Fibroblast of lung (primary cell): ENCODE measurements at regions not wholly inside any gene's neighbourhood (a gene's known extent, or its start where the extent isn't known, plus 50 kb on each side); places are given as distances from the start of the nearest gene placed in this dataset.

Source experiments
- DNase-seq, 2 donors: peaks; one replicate each; pipeline versions ENCODE4 v3.0.0 to v3.0.0-alpha.2; 2010; ENCODE audit warnings: low read depth in 2 of 2
- H2AFZ ChIP-seq: 2 replicates; pipeline ENCODE4 v1.5.1; 2012; ENCODE audit warnings: low read length, control low read depth, inconsistent platforms
- H3K27ac ChIP-seq: 2 replicates; pipeline ENCODE4 v1.5.1; 2011; ENCODE audit warnings: low read length, control low read depth; ENCODE audit not compliant: insufficient read depth
- H3K27me3 ChIP-seq: 2 replicates; pipeline ENCODE4 v1.5.1; 2011; ENCODE audit warnings: mild to moderate bottlenecking, low read length; ENCODE audit not compliant: control insufficient read depth, insufficient read depth
- H3K36me3 ChIP-seq: 2 replicates; pipeline ENCODE4 v1.5.1; 2011; ENCODE audit warnings: low read length; ENCODE audit not compliant: control insufficient read depth, insufficient read depth
- H3K4me1 ChIP-seq: 2 replicates; pipeline ENCODE4 v1.5.1; 2011; ENCODE audit warnings: low read length; ENCODE audit not compliant: control insufficient read depth, insufficient read depth; ENCODE audit errors: extremely low read depth
- H3K4me2 ChIP-seq: 2 replicates; pipeline ENCODE4 v1.5.1; 2011; ENCODE audit warnings: low read length, control low read depth; ENCODE audit not compliant: insufficient read depth; ENCODE audit errors: extremely low read depth
- H3K4me3 ChIP-seq, 4 experiments: fragments of 200-600 bp in 1 of 4; sonication (generic) in 1 of 4; replicated peaks in 1 of 4; 2 replicates each; pipeline ENCODE4 v1.5.1; 2011 to 2016; ENCODE audit warnings: low read length in 4 of 4, low read depth in 3 of 4, mild to moderate bottlenecking in 3 of 4, control low read depth in 2 of 4, inconsistent platforms in 1 of 4, mixed read lengths in 1 of 4; ENCODE audit not compliant: insufficient read depth in 1 of 4; ENCODE audit errors: control extremely low read depth in 1 of 4
- H3K79me2 ChIP-seq: 2 replicates; pipeline ENCODE4 v1.5.1; 2012; ENCODE audit warnings: mild to moderate bottlenecking, low read length, inconsistent platforms; ENCODE audit not compliant: control insufficient read depth, insufficient read depth
- H3K9ac ChIP-seq: 2 replicates; pipeline ENCODE4 v1.5.1; 2011; ENCODE audit warnings: mild to moderate bottlenecking, low read length, control low read depth; ENCODE audit not compliant: insufficient read depth
- H3K9me3 ChIP-seq: 2 replicates; pipeline ENCODE4 v1.5.1; 2012; ENCODE audit warnings: low read depth, low read length; ENCODE audit not compliant: control insufficient read depth, insufficient read depth
- H4K20me1 ChIP-seq: 2 replicates; pipeline ENCODE4 v1.5.1; 2011; ENCODE audit warnings: low read length; ENCODE audit not compliant: control insufficient read depth, insufficient read depth; ENCODE audit errors: extremely low read depth
- CTCF ChIP-seq, 2 donors: IDR thresholded peaks in 1 of 2; conservative IDR thresholded peaks in 1 of 2; 1 replicate in 1 of 2; 2 replicates in 1 of 2; pipeline ENCODE4 v1.5.1; 2011 to 2012; ENCODE audit warnings: low read length in 2 of 2, control low read depth in 1 of 2, inconsistent platforms in 1 of 2, low read depth in 1 of 2, mild to moderate bottlenecking in 1 of 2
- EZH2 ChIP-seq: IDR thresholded peaks from 2 replicates; pipeline ENCODE4 v1.5.1; 2012; ENCODE audit warnings: low read length, control low read depth, mild to moderate bottlenecking; ENCODE audit errors: missing control alignments

GRCh38 chr2:39608263-39608575, 57.5 kb upstream of the TMEM178A start:
- Histone ChIP-seq H3K27me3 (no peaks in the 10 kb centered on the region), H4K20me1 (no peaks in the 10 kb centered on the region), H3K4me1 (no peaks in the 10 kb centered on the region), H2AFZ (no peak overlapping the region), H3K27ac (no peak overlapping the region), H3K9me3 (no peaks in the 10 kb centered on the region), H3K79me2 (no peaks in the 10 kb centered on the region), H3K9ac (no peak overlapping the region), H3K4me2 (no peak overlapping the region), H3K4me3 (no peak overlapping the region), H3K36me3 (no peaks in the 10 kb centered on the region)
- TF ChIP-seq CTCF (conservative IDR thresholded peaks at IDR 0.05 in 1 of 2, IDR thresholded peaks at IDR 0.05 in 1 of 2; ENCODE audit: low read depth in 1 of 2, low read length in 2 of 2) (no peak), EZH2 (no peak)
- no peak for DNase-seq

GRCh38 chr2:39608686-39609441, 56.9 kb upstream of the TMEM178A start:
- Histone ChIP-seq H3K4me3 (no peak overlapping the region), H3K9me3 (no peaks in the 10 kb centered on the region), H3K4me1 (no peaks in the 10 kb centered on the region), H3K27ac (no peak overlapping the region), H3K36me3 (no peaks in the 10 kb centered on the region), H2AFZ (no peak overlapping the region), H4K20me1 (no peaks in the 10 kb centered on the region), H3K79me2 (no peaks in the 10 kb centered on the region), H3K4me2 (no peak overlapping the region), H3K27me3 (no peaks in the 10 kb centered on the region), H3K9ac (no peak overlapping the region)
- TF ChIP-seq CTCF (conservative IDR thresholded peaks at IDR 0.05 in 1 of 2, IDR thresholded peaks at IDR 0.05 in 1 of 2; ENCODE audit: low read depth in 1 of 2, low read length in 2 of 2), result no peak
- no peak for TF ChIP-seq EZH2
- peak in 1 of 2 donors; percentile 5 for DNase-seq

- Histone ChIP-seq H3K9me3 (no peaks in the 10 kb centered on the region), H3K9ac (no peak overlapping the region), H3K4me3 (no peak overlapping the region), H4K20me1 (no peaks in the 10 kb centered on the region), H3K4me2 (no peak overlapping the region), H3K4me1 (no peaks in the 10 kb centered on the region), H3K79me2 (no peaks in the 10 kb centered on the region), H3K36me3 (no peaks in the 10 kb centered on the region), H2AFZ (no peak overlapping the region), H3K27me3 (no peaks in the 10 kb centered on the region), H3K27ac (no peak overlapping the region)
- TF ChIP-seq CTCF (conservative IDR thresholded peaks at IDR 0.05 in 1 of 2, IDR thresholded peaks at IDR 0.05 in 1 of 2; ENCODE audit: low read depth in 1 of 2, low read length in 2 of 2), result no peak
- TF ChIP-seq EZH2, result no peak
- no peak for DNase-seq
These were observed 55.8 kb upstream of the TMEM178A start for GRCh38 chr2:39609917-39610316.
